HCT116 (cell line): ENCODE measurements at regions not wholly inside any gene's neighbourhood (a gene's known extent, or its start where the extent isn't known, plus 50 kb on each side); places are given as distances from the start of the nearest gene placed in this dataset.

ENCODE experiments used
- POLR2A ChIP-seq: IDR thresholded peaks from 2 replicates; pipeline ENCODE4 v1.7.0; 2011; ENCODE audit warnings: borderline replicate concordance; ENCODE audit not compliant: insufficient read depth, insufficient read length; ENCODE audit errors: extremely low read depth
- SIN3A ChIP-seq: IDR thresholded peaks from 2 replicates; pipeline ENCODE4 v1.6.1; 2012; ENCODE audit warnings: low read depth
- ZFX ChIP-seq: fragments of 450-650 bp; IDR thresholded peaks from 2 replicates; pipeline ENCODE4 v1.6.1; 2017
- TF ChIP-seq, protein P1 (sequence below), 3 experiments: fragments of 200-600 bp in 1 of 3; sonication (generic) in 1 of 3; IDR thresholded peaks in 2 of 3; conservative IDR thresholded peaks in 1 of 3; 2 replicates each; pipeline ENCODE4 v1.5.1; 2012 to 2017; ENCODE audit warnings: low read depth in 2 of 3, low read length in 2 of 3, antibody characterized with exemption in 1 of 3, borderline replicate concordance in 1 of 3, control low read depth in 1 of 3, mild to moderate bottlenecking in 1 of 3, mixed read lengths in 1 of 3, mixed run types in 1 of 3, moderate library complexity in 1 of 3; ENCODE audit not compliant: insufficient read depth in 1 of 3

DNA sequence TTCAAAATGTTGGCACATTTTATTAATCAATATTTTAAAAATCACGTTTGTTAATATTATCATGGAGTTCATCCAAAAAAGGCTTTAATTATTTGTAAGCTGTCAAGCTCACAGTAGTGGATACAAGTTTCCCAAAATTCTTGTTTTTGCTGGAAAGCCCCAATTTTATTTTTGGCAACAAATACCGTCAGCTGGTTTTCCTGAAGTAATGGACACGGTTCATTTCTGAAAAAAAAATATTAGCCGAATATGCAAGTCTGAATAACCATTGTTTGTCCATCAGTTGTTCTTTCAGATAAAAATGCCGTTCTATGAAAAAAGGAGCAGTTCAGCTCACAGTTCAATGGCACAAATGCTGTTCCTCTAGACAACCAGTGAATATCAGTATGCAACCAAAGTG lies 101.5 kb upstream of the RAI14 start:
- TF ChIP-seq ZFX = no peak
- TF ChIP-seq POLR2A = no peak
- TF ChIP-seq SIN3A = no peak
- TF ChIP-seq, protein P1, sequence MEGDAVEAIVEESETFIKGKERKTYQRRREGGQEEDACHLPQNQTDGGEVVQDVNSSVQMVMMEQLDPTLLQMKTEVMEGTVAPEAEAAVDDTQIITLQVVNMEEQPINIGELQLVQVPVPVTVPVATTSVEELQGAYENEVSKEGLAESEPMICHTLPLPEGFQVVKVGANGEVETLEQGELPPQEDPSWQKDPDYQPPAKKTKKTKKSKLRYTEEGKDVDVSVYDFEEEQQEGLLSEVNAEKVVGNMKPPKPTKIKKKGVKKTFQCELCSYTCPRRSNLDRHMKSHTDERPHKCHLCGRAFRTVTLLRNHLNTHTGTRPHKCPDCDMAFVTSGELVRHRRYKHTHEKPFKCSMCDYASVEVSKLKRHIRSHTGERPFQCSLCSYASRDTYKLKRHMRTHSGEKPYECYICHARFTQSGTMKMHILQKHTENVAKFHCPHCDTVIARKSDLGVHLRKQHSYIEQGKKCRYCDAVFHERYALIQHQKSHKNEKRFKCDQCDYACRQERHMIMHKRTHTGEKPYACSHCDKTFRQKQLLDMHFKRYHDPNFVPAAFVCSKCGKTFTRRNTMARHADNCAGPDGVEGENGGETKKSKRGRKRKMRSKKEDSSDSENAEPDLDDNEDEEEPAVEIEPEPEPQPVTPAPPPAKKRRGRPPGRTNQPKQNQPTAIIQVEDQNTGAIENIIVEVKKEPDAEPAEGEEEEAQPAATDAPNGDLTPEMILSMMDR (IDR thresholded peaks at IDR 0.05 in 2 of 3, conservative IDR thresholded peaks at IDR 0.05 in 1 of 3; ENCODE audit: borderline replicate concordance in 1 of 3, insufficient read depth in 1 of 3, low read depth in 2 of 3, low read length in 2 of 3) = no peak
